ENCODE measurements at regions not wholly inside any gene's neighbourhood (a gene's known extent, or its start where the extent isn't known, plus 50 kb on each side); places are given as distances from the start of the nearest gene placed in this dataset.

- H3K18ac ChIP-seq (ENCODE audit: low read depth, low read length): no peak overlapping the region
These were observed 152.3 kb upstream of the MYRIP start for GRCh38 chr3:39657075-39657474.

More at GRCh38 chr3:39657075-39657474, 152.3 kb upstream of the MYRIP start:
- DNase-seq (no peak), ATAC-seq (ENCODE audit: low read depth) (no peak)
- H2AK5ac ChIP-seq (ENCODE audit: low read depth, low read length): no peak overlapping the region
- no peaks in the 10 kb centered on the region for H3K36me3 ChIP-seq (ENCODE audit: control insufficient read depth, insufficient read depth, low read length)
- no peaks in the 10 kb centered on the region for H3K9me1 ChIP-seq (ENCODE audit: insufficient read depth, low read length)
- POLR2A ChIA-PET (ENCODE audit: unreplicated experiment): no interaction called here
- no peak overlapping the region for H4K91ac ChIP-seq (ENCODE audit: insufficient read depth, low read depth, low read length)
- H2BK15ac ChIP-seq (ENCODE audit: low read depth, low read length): no peak overlapping the region
- CTCF ChIA-PET: no interaction called here
- H2BK120ac ChIP-seq (ENCODE audit: low read depth, low read length): no peak overlapping the region
- no peak overlapping the region for H2AFZ ChIP-seq (replicated peaks; ENCODE audit: low read length, poor library complexity)
- H3K27ac ChIP-seq (ENCODE audit: insufficient read depth, low read length): no peak overlapping the region
- no peak overlapping the region for H4K5ac ChIP-seq (ENCODE audit: low read depth, low read length)
- no peak overlapping the region for H3K56ac ChIP-seq (ENCODE audit: extremely low read depth, insufficient read depth, low read length)
- H3K27me3 ChIP-seq (ENCODE audit: control insufficient read depth, insufficient read depth, low read length): no peaks in the 10 kb centered on the region
- TF ChIP-seq CTCF (conservative IDR thresholded peaks at IDR 0.05; ENCODE audit: low read depth, low read length) (no peak), ELK1 (IDR thresholded peaks at IDR 0.05; ENCODE audit: borderline replicate concordance, low read depth, low read length) (no peak), FOS (IDR thresholded peaks at IDR 0.05; ENCODE audit: low read depth, low read length) (no peak)
- no peak overlapping the region for H2BK20ac ChIP-seq (ENCODE audit: low read depth, low read length)
- H2BK5ac ChIP-seq (ENCODE audit: low read depth, low read length, poor library complexity, severe bottlenecking): no peak overlapping the region
- no peaks in the 10 kb centered on the region for H4K20me1 ChIP-seq (ENCODE audit: insufficient read depth, low read length)
- no peak overlapping the region for H4K8ac ChIP-seq (ENCODE audit: low read depth in 2 of 2, low read length in 2 of 2)
- dilution Hi-C loops (cut with HindIII; ENCODE audit: low sequenced_read_pairs, unreplicated experiment) (no loop called here), intact Hi-C loops (cut with micrococcal nuclease) (no loop called here), in situ Hi-C loops (cut with MboI; ENCODE audit: low sequenced_read_pairs) (no loop called here)
- H3K4me1 ChIP-seq (ENCODE audit: control insufficient read depth, insufficient read depth, low read length): no peaks in the 10 kb centered on the region
- H3K4me3 ChIP-seq (ENCODE audit: insufficient read depth, low read depth, low read length): no peak overlapping the region
- H3K4ac ChIP-seq (ENCODE audit: low read depth, low read length): no peak overlapping the region
- H3K9me3 ChIP-seq (ENCODE audit: control insufficient read depth, insufficient read depth, low read length): no peaks in the 10 kb centered on the region
- no peaks in the 10 kb centered on the region for H3K79me1 ChIP-seq (ENCODE audit: low read depth in 1 of 2, low read length in 2 of 2)
- H2AK9ac ChIP-seq (replicated peaks; ENCODE audit: low read depth, low read length, poor library complexity): no peak overlapping the region
- no TSS peak for BruUV-seq (replicated peaks)
- H3K14ac ChIP-seq (replicated peaks; ENCODE audit: low read depth, low read length): no peak overlapping the region
- no peak overlapping the region for H3K4me2 ChIP-seq (ENCODE audit: low read depth, low read length)
- no peak overlapping the region for H3K9ac ChIP-seq (ENCODE audit: low read depth, low read length)
- H3K23ac ChIP-seq (ENCODE audit: low read depth, low read length): no peak overlapping the region

Data from IMR-90 (cell line).